ENCODE measurements at regions not wholly inside any gene's neighbourhood (a gene's known extent, or its start where the extent isn't known, plus 50 kb on each side); places are given as distances from the start of the nearest gene placed in this dataset.

GRCh38 chr12:77722536-77722935 is 108.2 kb upstream of the NAV3 start:
- no peak for DNase-seq

- DNase-seq = no peak
Observed at GRCh38 chr12:77720258-77720657, 110.4 kb upstream of the NAV3 start.

DNA sequence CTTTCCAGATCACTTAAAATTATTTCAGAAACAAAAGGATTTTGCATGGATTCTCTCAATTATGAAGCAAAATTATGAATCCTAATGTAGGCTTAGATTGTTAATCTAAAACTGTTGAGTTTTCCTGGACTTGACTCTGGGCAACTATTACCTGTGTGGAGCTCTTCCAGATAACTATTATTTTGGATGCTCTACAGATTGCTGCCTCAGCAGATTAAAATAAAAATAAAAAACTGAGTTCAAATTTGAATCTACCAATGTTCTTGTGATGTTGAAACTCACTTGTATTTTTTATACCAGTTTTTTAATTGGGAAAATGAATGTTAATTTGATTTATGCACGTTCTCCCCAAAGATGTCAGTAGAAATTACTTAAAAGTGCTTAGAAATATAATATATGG is 120.5 kb upstream of the NAV3 start:
- DNase-seq = no peak

- no peak for DNase-seq
Observed at GRCh38 chr12:77697126-77697525, 133.6 kb upstream of the NAV3 start.

DNA sequence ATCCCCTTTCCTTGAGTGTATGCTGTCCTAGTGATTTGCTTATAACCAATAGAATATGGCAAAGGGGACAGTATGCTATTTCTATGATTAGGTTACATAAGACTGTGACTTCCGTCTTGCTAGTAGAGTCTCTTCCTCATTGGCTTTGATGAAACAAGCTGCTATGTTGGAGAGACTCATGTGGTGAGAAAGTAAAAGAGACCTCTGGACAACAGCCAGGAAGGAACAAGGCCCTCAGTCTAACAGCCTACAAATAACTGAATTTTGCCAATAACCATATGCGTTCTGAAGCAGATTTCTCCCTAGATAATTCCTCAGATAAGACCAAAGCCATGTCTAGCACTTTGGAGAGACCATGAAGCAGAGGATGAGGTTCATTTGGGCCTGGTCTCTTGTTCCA is 134.5 kb upstream of the NAV3 start:
- DNase-seq = no peak

GRCh38 chr12:77689510-77690086 is 141.1 kb upstream of the NAV3 start:
- no peak for DNase-seq

DNA sequence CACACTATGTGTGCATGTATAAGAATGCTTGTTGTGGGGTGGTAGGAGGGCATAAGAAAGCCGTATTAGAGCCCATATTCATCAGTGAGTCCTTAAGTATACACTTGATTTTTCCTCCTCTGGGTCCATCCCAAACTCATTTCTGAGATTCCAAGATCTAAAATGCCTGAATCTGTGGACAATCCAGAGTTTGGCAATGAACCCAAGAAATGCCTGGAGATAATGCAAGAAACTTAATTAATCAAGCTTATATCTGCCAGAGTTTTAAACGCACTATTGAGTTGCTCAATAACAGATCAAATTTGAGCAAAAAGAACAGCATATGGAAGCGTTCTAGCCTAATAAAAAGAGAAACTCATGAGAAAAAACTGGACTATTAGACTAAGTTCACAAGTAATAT is 143.4 kb upstream of the NAV3 start:
- DNase-seq = no peak

DNA sequence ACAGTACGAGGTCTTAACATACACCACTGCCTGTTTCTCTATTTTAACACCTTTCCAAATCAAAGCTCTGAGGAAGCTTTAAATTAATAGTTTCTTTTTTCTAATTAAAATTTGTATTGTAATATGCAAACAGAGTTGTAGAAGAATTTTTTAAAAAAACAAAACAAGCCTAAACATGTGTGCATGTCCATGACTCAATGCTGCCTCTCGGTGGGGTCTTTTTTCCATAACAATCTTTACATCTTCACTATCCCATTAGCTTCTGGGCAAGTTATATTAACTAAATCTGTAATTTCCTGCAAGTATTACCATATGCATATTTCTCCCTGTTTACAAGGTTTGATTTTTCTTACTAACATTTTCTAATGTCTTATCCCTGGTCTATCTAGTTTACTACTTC is 143.9 kb upstream of the NAV3 start:
- DNase-seq = no peak

DNA sequence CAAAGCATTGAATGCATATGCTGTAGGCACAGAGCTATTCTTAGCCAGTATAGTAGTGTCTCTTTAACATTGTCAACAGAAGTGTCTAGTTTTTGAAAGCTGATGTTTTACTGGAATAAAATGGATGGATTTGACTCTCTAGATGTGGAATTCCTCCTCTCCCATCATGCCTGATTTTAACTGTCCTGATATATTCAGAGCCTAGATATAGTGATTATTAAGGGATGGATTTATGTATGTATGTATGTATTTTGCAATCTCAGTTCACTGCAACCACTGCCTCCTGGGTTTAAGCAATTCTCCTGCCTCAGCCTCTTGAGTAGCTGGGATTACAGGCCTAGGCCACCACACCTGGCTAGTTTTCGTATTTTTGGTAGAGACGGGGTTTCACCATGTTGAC is 144.8 kb upstream of the NAV3 start:
- DNase-seq = no peak

- DNase-seq = peak; percentile 62
Observed at GRCh38 chr12:77685112-77685511, 145.6 kb upstream of the NAV3 start.

DNA sequence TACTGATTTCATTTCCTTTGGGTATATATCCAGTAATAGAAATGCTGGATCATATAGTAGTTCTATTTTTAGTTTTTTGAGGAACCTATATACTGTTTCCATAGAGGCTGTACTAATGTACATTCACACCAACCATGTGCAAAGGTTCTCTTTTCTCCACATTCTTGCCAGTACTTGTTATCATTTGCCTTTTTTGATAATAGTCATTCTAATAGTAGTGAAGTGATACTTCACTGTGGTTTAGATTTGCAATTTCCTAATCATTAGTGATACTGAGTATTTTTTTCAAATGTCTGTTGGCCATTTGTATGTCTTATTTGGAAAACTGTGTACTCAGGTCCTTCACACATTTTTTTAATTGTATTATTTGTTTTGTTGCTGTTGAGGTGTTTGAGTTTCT is 148.2 kb upstream of the NAV3 start:
- DNase-seq = no peak

GRCh38 chr12:77681726-77682125 is 149.0 kb upstream of the NAV3 start:
- DNase-seq = no peak

- DNase-seq = no peak
Observed at GRCh38 chr12:77679686-77680085, 151.0 kb upstream of the NAV3 start.

DNA sequence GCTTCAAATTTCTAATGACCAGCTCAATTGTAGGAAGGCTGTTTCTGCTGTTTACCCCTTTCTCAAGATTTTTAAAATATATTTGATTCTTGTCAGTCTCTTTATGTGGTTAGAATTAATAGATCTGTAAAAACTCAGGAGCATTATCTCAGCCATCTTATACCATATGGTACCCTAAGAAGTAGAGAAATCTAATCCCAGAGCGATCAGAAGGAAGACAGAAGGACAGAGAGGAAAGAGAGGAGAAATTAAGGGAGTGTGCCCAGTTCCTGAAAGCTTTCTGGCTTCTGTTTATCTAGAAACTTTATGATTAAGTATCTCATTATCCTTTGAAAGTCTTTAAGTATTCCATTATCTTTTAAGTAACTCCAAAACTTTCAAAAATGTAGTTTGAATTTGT is 152.1 kb upstream of the NAV3 start:
- no peak for DNase-seq

GRCh38 chr12:77667101-77667500 is 163.6 kb upstream of the NAV3 start:
- no peak for DNase-seq

GRCh38 chr12:77648716-77649115 is 182.0 kb upstream of the NAV3 start:
- DNase-seq = no peak

GRCh38 chr12:77645966-77646598 is 184.6 kb upstream of the NAV3 start:
- no peak for DNase-seq

DNA sequence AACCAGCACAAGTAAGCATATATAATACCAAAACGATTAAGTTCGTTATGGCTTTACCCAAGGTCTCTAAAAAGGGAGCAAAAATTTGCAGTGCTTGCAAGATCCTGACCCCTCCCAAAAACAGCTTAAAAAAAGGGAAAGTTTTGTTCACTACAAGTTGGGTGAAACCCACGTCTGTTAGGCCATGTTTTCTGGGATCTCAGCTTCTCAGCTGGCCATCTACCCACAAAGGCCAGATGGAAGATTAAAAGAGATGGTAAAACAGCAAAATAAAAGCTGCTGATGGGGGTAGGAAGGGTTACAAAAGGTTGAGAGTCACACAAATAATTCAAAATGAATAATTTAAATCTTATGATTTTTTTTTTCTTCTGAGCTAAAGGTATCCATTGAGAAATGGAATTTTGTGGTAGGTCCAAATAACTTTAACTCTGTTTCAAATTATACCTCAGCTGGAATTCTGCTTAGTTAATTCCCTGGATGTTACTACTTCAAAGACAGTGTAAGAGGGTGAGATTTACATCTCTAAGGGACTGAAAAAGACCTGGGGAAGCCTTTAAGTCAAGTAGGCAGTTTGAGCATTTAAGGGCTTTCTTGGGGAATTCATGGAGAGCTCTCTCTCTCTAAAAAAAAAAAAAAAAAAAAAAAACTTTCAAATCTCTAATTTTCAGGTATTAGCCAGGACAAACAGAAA is 185.6 kb upstream of the NAV3 start:
- DNase-seq = no peak

- DNase-seq = no peak
Observed at GRCh38 chr12:77642246-77642645, 188.4 kb upstream of the NAV3 start.

- DNase-seq = no peak
Observed at GRCh38 chr12:77640356-77640755, 190.3 kb upstream of the NAV3 start.

- no peak for DNase-seq
Observed at GRCh38 chr12:77630790-77631445, 199.8 kb upstream of the NAV3 start.

DNA sequence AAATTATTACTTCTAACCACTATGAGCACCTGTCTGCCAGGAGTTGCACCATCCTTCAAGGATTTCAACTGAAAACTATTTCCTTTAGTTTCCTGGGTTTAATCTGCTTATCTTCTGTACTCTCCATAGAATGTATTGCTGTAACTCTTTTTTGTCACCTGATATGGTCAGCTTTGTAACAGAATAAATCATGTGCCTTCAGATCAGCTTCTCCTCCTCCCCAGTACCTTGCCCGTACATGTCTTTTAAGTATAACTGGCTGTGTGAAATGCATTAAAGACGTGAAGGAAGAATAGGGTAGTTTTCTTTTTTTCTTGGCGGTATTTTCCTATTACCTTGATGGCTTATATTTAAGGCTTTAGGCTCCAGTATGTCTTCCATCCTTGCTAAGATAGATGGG is 200.3 kb upstream of the NAV3 start:
- no peak for DNase-seq

- no peak for DNase-seq
Observed at GRCh38 chr12:77629141-77629540, 201.6 kb upstream of the NAV3 start.

DNA sequence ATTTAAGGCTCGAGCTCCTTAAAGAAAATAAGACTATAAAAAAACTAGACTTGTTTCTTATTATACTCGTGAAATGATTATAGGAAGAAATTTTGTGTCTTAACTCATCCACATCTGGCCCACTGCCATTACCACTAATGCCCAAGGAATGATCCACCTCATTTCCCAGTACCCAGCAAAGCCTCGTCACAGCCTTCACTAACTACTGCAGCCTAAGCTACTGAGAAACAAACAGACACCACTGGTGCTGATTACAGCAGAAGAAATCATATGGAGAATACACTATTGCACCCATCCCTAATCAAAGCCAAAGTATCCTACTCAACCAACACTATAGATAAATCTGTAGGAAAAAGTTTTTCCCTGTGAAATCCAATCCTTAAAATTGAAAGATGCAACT is 205.3 kb upstream of the NAV3 start:
- no peak for DNase-seq

Data from NCI-H1092 (cell line).